ENCODE measurements at regions not wholly inside any gene's neighbourhood (a gene's known extent, or its start where the extent isn't known, plus 50 kb on each side); places are given as distances from the start of the nearest gene placed in this dataset.

DNA sequence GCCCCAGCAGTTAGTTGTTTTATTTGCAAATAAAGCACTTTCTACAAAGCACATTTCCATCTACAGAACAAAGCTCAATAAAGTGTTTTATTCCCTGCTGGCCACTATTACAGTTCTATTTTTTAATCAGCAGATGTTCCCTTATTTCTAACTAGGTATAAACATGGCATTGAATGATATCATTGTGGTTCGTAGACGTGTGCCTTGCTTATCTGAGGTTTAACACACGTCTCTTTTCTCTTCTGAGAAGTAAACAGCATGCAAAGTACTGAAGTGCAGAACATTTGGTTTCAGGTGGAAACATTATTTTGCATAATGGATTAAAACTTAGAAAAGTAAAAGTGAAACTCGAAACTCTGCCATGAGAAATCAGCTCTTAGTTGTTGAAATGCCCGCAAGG lies 1989.3 kb upstream of the WWC1 start:
- Mint-ChIP-seq H3K27ac (no peak overlapping the region), H3K4me3 (no peak overlapping the region), H3K9me3 (peaks cover 0 to 24% (median 7%) of the 10 kb centered on the region in 8 donors), H3K4me1 (no peaks in the 10 kb centered on the region), H3K27me3 (no peaks in the 10 kb centered on the region), H3K36me3 (no peaks in the 10 kb centered on the region)
- no peak overlapping the region for H3K4me3 ChIP-seq (ENCODE audit: low read length in 2 of 2)
- DNase-seq: no peak
- H3K27me3 ChIP-seq (ENCODE audit: insufficient read depth, low read length): no peaks in the 10 kb centered on the region
- intact Hi-C loops (cut with micrococcal nuclease): no loop called here
- ChIA-PET POLR2A (ENCODE audit: partially characterized antibody) (no interaction called here), CTCF (ENCODE audit: partially characterized antibody) (no interaction called here)
- H3K36me3 ChIP-seq (ENCODE audit: insufficient read depth, low read length): no peaks in the 10 kb centered on the region
- no peak overlapping the region for H3K27ac ChIP-seq (ENCODE audit: low read depth, low read length)
- H3K4me1 ChIP-seq (ENCODE audit: insufficient read depth, low read length): no peaks in the 10 kb centered on the region
- peaks cover 0 to 6% of the 10 kb centered on the region in 2 donors for H3K9me3 ChIP-seq (ENCODE audit: control insufficient read depth in 1 of 2, low read length in 2 of 2)

DNA sequence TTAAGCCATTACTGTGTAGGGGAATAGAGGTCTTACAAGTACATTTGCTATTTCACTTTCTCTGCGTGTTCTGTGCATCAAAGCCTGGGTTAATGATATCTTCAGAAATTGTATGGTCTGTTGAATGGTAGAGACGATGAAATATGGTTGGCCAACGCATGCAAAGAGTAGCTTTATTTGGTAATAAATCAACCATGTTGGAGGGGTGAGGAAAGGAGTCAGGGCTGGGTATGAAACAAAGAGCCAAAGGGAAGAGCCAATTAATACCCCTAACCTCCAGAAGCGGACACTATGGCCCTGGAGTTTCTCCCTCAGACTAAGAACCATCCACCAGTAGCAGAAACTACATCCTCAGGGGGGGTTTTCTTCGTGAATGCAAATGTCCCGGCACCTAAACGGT lies 1974.0 kb upstream of the WWC1 start:
- Mint-ChIP-seq H3K36me3 (no peaks in the 10 kb centered on the region), H3K4me3 (no peak overlapping the region), H3K27me3 (no peaks in the 10 kb centered on the region), H3K9me3 (peaks cover 0 to 14% (median 3%) of the 10 kb centered on the region in 8 donors), H3K4me1 (no peaks in the 10 kb centered on the region), H3K27ac (no peak overlapping the region)
- H3K27me3 ChIP-seq (ENCODE audit: insufficient read depth, low read length): no peaks in the 10 kb centered on the region
- CTCF ChIA-PET (ENCODE audit: partially characterized antibody): no interaction called here
- H3K36me3 ChIP-seq (ENCODE audit: insufficient read depth, low read length): no peaks in the 10 kb centered on the region
- POLR2A ChIA-PET (ENCODE audit: partially characterized antibody): no interaction called here
- H3K9me3 ChIP-seq (ENCODE audit: control insufficient read depth in 1 of 2, low read length in 2 of 2): no peaks in the 10 kb centered on the region
- no peak for DNase-seq
- H3K4me3 ChIP-seq (ENCODE audit: low read length in 2 of 2): no peak overlapping the region
- H3K4me1 ChIP-seq (ENCODE audit: insufficient read depth, low read length): no peaks in the 10 kb centered on the region
- H3K27ac ChIP-seq (ENCODE audit: low read depth, low read length): no peak overlapping the region
- intact Hi-C loops (cut with micrococcal nuclease): no loop called here

DNA sequence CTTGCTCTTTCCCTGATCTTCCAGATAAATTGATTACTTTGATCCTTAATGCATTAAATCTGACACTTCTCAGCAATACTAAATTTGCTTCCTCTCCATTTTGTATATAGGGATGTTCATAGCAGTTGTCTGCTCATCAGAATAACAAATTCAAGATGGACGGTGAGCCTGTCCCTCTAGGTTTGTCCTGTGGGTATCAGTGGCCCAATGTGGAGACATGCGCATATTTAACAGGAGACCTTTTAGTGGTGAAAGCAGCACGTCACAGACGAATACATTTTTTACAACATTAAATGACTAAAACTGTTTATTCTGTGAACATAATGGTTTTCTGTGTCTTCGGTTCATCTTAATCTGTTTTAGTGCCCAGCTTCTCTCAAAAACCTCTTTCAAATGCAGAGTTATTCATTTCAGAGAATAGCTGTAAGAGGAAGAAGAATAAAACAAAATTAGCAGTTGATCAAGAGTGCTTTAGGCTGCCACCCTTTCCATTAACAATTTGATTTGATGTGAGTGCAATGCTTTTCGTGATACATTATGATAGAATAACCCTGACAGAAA lies 1970.4 kb upstream of the WWC1 start:
- H3K4me1 ChIP-seq (ENCODE audit: insufficient read depth, low read length): no peaks in the 10 kb centered on the region
- no peak overlapping the region for H3K4me3 ChIP-seq (ENCODE audit: low read length in 2 of 2)
- no peak overlapping the region for H3K27ac Mint-ChIP-seq
- DNase-seq: no peak
- no peak overlapping the region for H3K27ac ChIP-seq (ENCODE audit: low read depth, low read length)
- H3K27me3 ChIP-seq (ENCODE audit: insufficient read depth, low read length): no peaks in the 10 kb centered on the region
- no peaks in the 10 kb centered on the region for H3K27me3 Mint-ChIP-seq
- H3K9me3 ChIP-seq (ENCODE audit: control insufficient read depth in 1 of 2, low read length in 2 of 2): no peaks in the 10 kb centered on the region
- no peaks in the 10 kb centered on the region for H3K36me3 ChIP-seq (ENCODE audit: insufficient read depth, low read length)
- H3K36me3 Mint-ChIP-seq: no peaks in the 10 kb centered on the region
- no peak overlapping the region for H3K4me3 Mint-ChIP-seq
- H3K4me1 Mint-ChIP-seq: no peaks in the 10 kb centered on the region
- CTCF ChIA-PET (ENCODE audit: partially characterized antibody): no interaction called here
- POLR2A ChIA-PET (ENCODE audit: partially characterized antibody): no interaction called here
- intact Hi-C loops (cut with micrococcal nuclease): no loop called here
- H3K9me3 Mint-ChIP-seq: peaks cover 0 to 10% (median 4%) of the 10 kb centered on the region in 8 donors

DNA sequence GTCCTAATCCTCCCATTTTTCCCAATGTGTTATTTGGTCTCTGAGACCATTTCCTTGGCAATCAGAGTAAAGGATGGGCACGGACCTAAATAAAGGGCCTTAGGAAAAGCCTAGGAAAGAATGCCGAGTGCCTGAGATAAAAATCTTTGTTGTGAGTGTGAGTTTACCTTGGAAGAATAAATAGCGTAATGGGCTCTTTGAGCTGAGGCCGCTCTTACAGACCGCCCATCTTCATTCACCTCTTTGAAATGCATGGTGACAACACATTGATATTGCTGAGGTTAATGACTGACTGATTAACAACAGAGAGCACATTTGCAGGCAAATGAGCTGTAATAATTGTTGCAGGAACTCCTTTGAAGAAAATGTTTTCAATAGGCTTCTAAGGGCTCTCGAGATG lies 1967.1 kb upstream of the WWC1 start:
- no peaks in the 10 kb centered on the region for H3K27me3 ChIP-seq (ENCODE audit: insufficient read depth, low read length)
- DNase-seq: no peak
- ChIA-PET POLR2A (ENCODE audit: partially characterized antibody) (no interaction called here), CTCF (ENCODE audit: partially characterized antibody) (no interaction called here)
- Mint-ChIP-seq H3K4me1 (no peaks in the 10 kb centered on the region), H3K27ac (no peak overlapping the region), H3K4me3 (no peak overlapping the region), H3K36me3 (no peaks in the 10 kb centered on the region), H3K9me3 (peaks cover 0 to 8% (median 4%) of the 10 kb centered on the region in 8 donors), H3K27me3 (no peaks in the 10 kb centered on the region)
- no peaks in the 10 kb centered on the region for H3K9me3 ChIP-seq (ENCODE audit: control insufficient read depth in 1 of 2, low read length in 2 of 2)
- H3K4me1 ChIP-seq (ENCODE audit: insufficient read depth, low read length): no peaks in the 10 kb centered on the region
- no peak overlapping the region for H3K27ac ChIP-seq (ENCODE audit: low read depth, low read length)
- no peak overlapping the region for H3K4me3 ChIP-seq (ENCODE audit: low read length in 2 of 2)
- no peaks in the 10 kb centered on the region for H3K36me3 ChIP-seq (ENCODE audit: insufficient read depth, low read length)
- intact Hi-C loops (cut with micrococcal nuclease): no loop called here

DNA sequence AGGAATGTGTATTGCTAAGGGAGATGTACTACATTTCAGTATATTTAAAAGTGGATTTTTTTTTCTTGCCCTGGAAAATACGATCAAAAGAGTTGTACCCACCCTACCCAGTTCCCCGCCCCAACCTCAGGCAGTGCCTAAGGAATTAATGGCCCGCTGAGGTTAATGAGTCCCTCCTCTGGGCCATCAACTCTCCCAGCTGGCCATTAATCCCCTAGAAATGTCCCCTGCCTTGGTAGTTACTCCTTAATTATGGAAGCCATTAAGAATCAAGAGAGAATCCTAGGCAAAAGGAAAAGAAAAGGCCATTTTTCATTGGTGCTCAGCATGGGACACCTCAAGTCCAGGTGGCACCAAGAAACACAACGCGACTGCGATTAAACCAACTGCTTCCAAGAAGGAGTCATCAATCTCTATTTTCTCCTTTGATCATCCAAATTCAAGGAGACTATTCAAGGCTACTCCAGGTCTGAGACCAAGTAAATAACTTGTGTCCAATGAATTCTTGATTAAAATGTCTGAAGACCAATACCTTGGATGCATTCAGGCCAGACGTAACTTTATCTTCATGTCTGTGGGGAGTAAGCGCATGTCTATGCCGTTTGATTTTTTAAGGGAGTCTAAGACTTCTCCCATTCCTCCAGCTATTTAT lies 1962.2 kb upstream of the WWC1 start:
- Mint-ChIP-seq H3K4me1 (no peaks in the 10 kb centered on the region), H3K36me3 (no peaks in the 10 kb centered on the region), H3K27ac (no peak overlapping the region), H3K27me3 (no peaks in the 10 kb centered on the region), H3K9me3 (peaks cover 0 to 9% (median 4%) of the 10 kb centered on the region in 8 donors), H3K4me3 (no peak overlapping the region)
- no peak for DNase-seq
- H3K36me3 ChIP-seq (ENCODE audit: insufficient read depth, low read length): no peaks in the 10 kb centered on the region
- H3K27me3 ChIP-seq (ENCODE audit: insufficient read depth, low read length): no peaks in the 10 kb centered on the region
- ChIA-PET POLR2A (ENCODE audit: partially characterized antibody) (no interaction called here), CTCF (ENCODE audit: partially characterized antibody) (no interaction called here)
- H3K9me3 ChIP-seq (ENCODE audit: control insufficient read depth in 1 of 2, low read length in 2 of 2): no peaks in the 10 kb centered on the region
- no peak overlapping the region for H3K27ac ChIP-seq (ENCODE audit: low read depth, low read length)
- H3K4me3 ChIP-seq (ENCODE audit: low read length in 2 of 2): no peak overlapping the region
- no peaks in the 10 kb centered on the region for H3K4me1 ChIP-seq (ENCODE audit: insufficient read depth, low read length)
- intact Hi-C loops (cut with micrococcal nuclease): no loop called here

DNA sequence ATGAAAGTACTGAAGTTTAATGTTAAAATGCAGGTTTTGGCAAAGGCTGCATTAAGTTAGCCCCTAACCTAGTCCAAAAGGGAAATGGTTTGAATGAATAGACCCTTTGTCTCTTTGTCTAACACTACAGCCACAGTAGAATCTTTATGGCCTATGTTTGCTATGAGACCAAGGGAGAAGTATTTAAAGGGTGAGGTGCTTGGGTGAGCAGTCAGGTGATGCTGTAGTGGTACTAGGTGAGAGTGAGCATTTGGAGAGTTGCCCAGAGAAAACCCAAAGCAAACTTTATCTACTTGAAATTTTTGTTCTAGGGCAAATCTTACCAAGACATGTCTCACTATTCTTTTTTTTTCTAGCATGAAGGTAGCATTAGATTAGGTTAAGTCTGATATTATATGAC lies 1961.4 kb upstream of the WWC1 start:
- Mint-ChIP-seq H3K9me3 (peaks cover 1 to 9% (median 6%) of the 10 kb centered on the region in 8 donors), H3K36me3 (no peaks in the 10 kb centered on the region), H3K27me3 (no peaks in the 10 kb centered on the region), H3K4me1 (no peaks in the 10 kb centered on the region), H3K4me3 (no peak overlapping the region), H3K27ac (no peak overlapping the region)
- no peak for DNase-seq
- Histone ChIP-seq H3K9me3 (ENCODE audit: control insufficient read depth in 1 of 2, low read length in 2 of 2) (no peaks in the 10 kb centered on the region), H3K27ac (ENCODE audit: low read depth, low read length) (no peak overlapping the region), H3K27me3 (ENCODE audit: insufficient read depth, low read length) (no peaks in the 10 kb centered on the region), H3K36me3 (ENCODE audit: insufficient read depth, low read length) (no peaks in the 10 kb centered on the region), H3K4me3 (ENCODE audit: low read length in 2 of 2) (no peak overlapping the region), H3K4me1 (ENCODE audit: insufficient read depth, low read length) (no peaks in the 10 kb centered on the region)
- CTCF ChIA-PET (ENCODE audit: partially characterized antibody): no interaction called here
- POLR2A ChIA-PET (ENCODE audit: partially characterized antibody): no interaction called here
- intact Hi-C loops (cut with micrococcal nuclease): no loop called here

DNA sequence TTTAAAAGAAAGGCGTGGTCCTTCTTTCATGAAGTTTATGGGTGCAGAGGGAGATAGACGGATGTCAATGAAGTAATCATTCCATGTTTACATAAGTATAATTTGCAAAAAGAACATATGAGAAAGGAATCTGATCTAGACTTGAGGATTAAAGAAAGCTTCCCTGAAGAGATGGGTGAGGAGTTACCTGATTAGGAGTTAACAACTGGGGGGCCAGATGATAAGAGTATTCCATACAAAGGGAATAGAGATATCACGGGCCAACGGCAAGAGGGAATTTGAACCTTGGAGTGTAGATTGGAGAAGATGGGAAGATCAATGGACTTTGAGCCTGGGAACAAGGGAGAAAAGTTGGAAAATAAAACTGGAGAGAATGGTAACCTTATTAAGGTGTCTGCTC lies 1959.9 kb upstream of the WWC1 start:
- Histone ChIP-seq H3K27ac (ENCODE audit: low read depth, low read length) (no peak overlapping the region), H3K4me3 (ENCODE audit: low read length in 2 of 2) (no peak overlapping the region), H3K36me3 (ENCODE audit: insufficient read depth, low read length) (no peaks in the 10 kb centered on the region), H3K4me1 (ENCODE audit: insufficient read depth, low read length) (no peaks in the 10 kb centered on the region), H3K27me3 (ENCODE audit: insufficient read depth, low read length) (no peaks in the 10 kb centered on the region), H3K9me3 (ENCODE audit: control insufficient read depth in 1 of 2, low read length in 2 of 2) (no peaks in the 10 kb centered on the region)
- no peak for DNase-seq
- ChIA-PET CTCF (ENCODE audit: partially characterized antibody) (no interaction called here), POLR2A (ENCODE audit: partially characterized antibody) (no interaction called here)
- Mint-ChIP-seq H3K27ac (no peak overlapping the region), H3K4me1 (no peaks in the 10 kb centered on the region), H3K27me3 (no peaks in the 10 kb centered on the region), H3K36me3 (no peaks in the 10 kb centered on the region), H3K4me3 (no peak overlapping the region), H3K9me3 (peaks cover 1 to 13% (median 8%) of the 10 kb centered on the region in 8 donors)
- intact Hi-C loops (cut with micrococcal nuclease): no loop called here

DNA sequence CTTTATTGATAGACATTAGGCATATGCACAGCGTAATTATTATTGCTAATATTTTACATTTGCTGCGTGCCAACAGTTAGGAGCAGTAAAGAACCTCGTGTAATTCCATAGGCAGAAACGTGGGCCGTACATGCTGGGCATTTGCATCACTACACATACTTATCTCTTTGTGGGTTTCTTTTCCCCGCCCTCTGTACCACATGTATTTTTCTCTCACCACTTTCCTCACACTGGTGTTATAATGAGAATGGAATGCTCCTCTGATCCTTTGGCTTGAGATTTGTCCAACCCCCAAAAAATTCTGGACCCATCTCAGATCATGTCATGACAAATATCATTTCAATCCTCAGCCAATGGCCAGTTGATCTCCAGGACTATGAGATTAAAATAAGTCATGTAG lies 1952.6 kb upstream of the WWC1 start:
- Mint-ChIP-seq H3K9me3 (peaks cover 3 to 24% (median 8%) of the 10 kb centered on the region in 8 donors), H3K27me3 (no peaks in the 10 kb centered on the region), H3K4me1 (no peaks in the 10 kb centered on the region), H3K4me3 (no peak overlapping the region), H3K27ac (no peak overlapping the region), H3K36me3 (no peaks in the 10 kb centered on the region)
- Histone ChIP-seq H3K27me3 (ENCODE audit: insufficient read depth, low read length) (no peaks in the 10 kb centered on the region), H3K4me1 (ENCODE audit: insufficient read depth, low read length) (no peaks in the 10 kb centered on the region), H3K4me3 (ENCODE audit: low read length in 2 of 2) (no peak overlapping the region), H3K27ac (ENCODE audit: low read depth, low read length) (no peak overlapping the region), H3K9me3 (ENCODE audit: control insufficient read depth in 1 of 2, low read length in 2 of 2) (no peaks in the 10 kb centered on the region), H3K36me3 (ENCODE audit: insufficient read depth, low read length) (no peaks in the 10 kb centered on the region)
- no peak for DNase-seq
- intact Hi-C loops (cut with micrococcal nuclease): no loop called here
- CTCF ChIA-PET (ENCODE audit: partially characterized antibody): no interaction called here
- POLR2A ChIA-PET (ENCODE audit: partially characterized antibody): no interaction called here

Data from CD4-positive, alpha-beta memory T cell (primary cell).